NOMO-1 (cell line): ENCODE measurements at regions not wholly inside any gene's neighbourhood (a gene's known extent, or its start where the extent isn't known, plus 50 kb on each side); places are given as distances from the start of the nearest gene placed in this dataset.
"Not testable (repeated sequence)": the region's sequence is repeated elsewhere in the genome, so short reads cannot be mapped to it uniquely, and the experiment has no call there.

Experiments
- DNase-seq, 2 experiments: peaks; one replicate each; lab custom pipeline; 2025; ENCODE audit not compliant: unreplicated experiment in 2 of 2; lab: John Stamatoyannopoulos, UW

- peak; percentile 47 to 64 for DNase-seq
Measured at GRCh38 chr3:5464649-5465048, 277.1 kb downstream of the EDEM1 start.

- peak in 1 of 2 experiments; percentile 36 for DNase-seq
Measured at GRCh38 chr3:5465183-5465582, 277.7 kb downstream of the EDEM1 start.

GRCh38 chr3:5466065-5466464 lies 278.6 kb downstream of the EDEM1 start:
- DNase-seq: peak; percentile 41 to 72

GRCh38 chr3:5466717-5467116 lies 279.2 kb downstream of the EDEM1 start:
- no peak for DNase-seq

GRCh38 chr3:5473471-5473870 lies 286.0 kb downstream of the EDEM1 start:
- DNase-seq: no peak

- DNase-seq: no peak
Measured at GRCh38 chr3:5476403-5476802, 288.9 kb downstream of the EDEM1 start.

- DNase-seq: no peak
Measured at GRCh38 chr3:5479229-5479799, 291.8 kb downstream of the EDEM1 start.

- no peak for DNase-seq
Measured at GRCh38 chr3:5480190-5480589, 292.7 kb downstream of the EDEM1 start.

- no peak for DNase-seq
Measured at GRCh38 chr3:5485427-5485826, 297.9 kb downstream of the EDEM1 start.

GRCh38 chr3:5488771-5489170 lies 301.3 kb downstream of the EDEM1 start:
- DNase-seq: no peak

GRCh38 chr3:5489536-5489935 lies 302.0 kb downstream of the EDEM1 start:
- DNase-seq: no peak

- peak; percentile 3 to 40 for DNase-seq
Measured at GRCh38 chr3:5494905-5495519, 307.5 kb downstream of the EDEM1 start.

- DNase-seq: no peak
Measured at GRCh38 chr3:5497497-5497896, 310.0 kb downstream of the EDEM1 start.

- no peak for DNase-seq
Measured at GRCh38 chr3:5498981-5499380, 311.5 kb downstream of the EDEM1 start.

- DNase-seq: peak in 1 of 2 experiments; percentile 10
Measured at GRCh38 chr3:5499404-5499803, 311.9 kb downstream of the EDEM1 start.

GRCh38 chr3:5503136-5503535 lies 315.6 kb downstream of the EDEM1 start:
- no peak for DNase-seq

GRCh38 chr3:5504135-5504534 lies 316.6 kb downstream of the EDEM1 start:
- no peak for DNase-seq

- DNase-seq: no peak
Measured at GRCh38 chr3:5505163-5505562, 317.7 kb downstream of the EDEM1 start.

GRCh38 chr3:5505997-5506396 lies 318.5 kb downstream of the EDEM1 start:
- no peak for DNase-seq

GRCh38 chr3:5508860-5509259 lies 321.4 kb downstream of the EDEM1 start:
- not testable (repeated sequence) for DNase-seq

- no peak for DNase-seq
Measured at GRCh38 chr3:5510300-5510699, 322.8 kb downstream of the EDEM1 start.

GRCh38 chr3:5517921-5518320 lies 330.4 kb downstream of the EDEM1 start:
- no peak for DNase-seq

- DNase-seq: no peak
Measured at GRCh38 chr3:5520237-5520636, 332.7 kb downstream of the EDEM1 start.
